C1 segment of cervical spinal cord (tissue), 14 donors: ENCODE measurements at regions not wholly inside any gene's neighbourhood (a gene's known extent, or its start where the extent isn't known, plus 50 kb on each side); places are given as distances from the start of the nearest gene placed in this dataset.
"Not testable (repeated sequence)": the region's sequence is repeated elsewhere in the genome, so short reads cannot be mapped to it uniquely, and the experiment has no call there.

Source experiments
- DNase-seq, 14 donors: peaks; one replicate each; lab custom pipeline; 2025; lab: John Stamatoyannopoulos, UW

DNA sequence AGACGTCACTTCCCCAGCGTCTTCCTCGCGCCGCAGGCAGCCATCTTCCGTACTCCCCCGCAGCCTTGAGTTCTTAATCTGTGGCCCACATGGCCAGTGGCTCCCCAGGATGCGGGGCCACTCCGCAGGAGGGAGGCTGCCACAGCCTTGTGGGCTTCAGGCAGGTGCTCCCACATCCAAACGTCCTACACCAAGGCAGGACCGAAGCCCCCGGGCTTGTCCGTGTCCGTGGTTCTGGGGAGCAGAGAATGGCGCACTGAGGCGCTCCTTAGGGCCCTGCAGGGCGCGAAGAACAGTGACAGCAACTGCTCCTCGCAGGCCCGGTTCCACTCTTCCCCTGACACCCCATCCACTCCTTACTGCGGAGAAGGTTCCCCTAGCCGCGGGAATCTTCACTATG, 755.8 kb downstream of the PRIM2 start:
- DNase-seq: no peak

DNA sequence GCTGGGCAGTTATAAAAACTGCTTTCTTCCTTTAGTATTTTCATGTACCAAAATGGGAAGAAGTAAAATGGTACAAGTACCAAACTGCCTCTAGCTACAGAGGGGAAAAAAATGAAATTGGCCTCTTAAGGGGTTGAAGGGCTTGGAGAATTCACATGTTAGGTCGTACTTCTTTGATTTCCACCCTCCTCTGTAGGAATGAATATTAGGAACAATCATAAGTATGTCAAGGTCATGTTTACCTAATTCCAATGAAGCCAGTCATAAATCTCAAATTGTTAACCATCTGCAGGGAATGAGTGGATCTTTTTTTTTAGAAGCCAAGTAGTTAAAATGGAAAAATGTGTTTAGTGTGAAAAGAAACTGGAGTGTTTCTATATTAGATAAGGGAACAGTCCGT, 772.6 kb downstream of the PRIM2 start:
- DNase-seq: not testable (repeated sequence)

DNA sequence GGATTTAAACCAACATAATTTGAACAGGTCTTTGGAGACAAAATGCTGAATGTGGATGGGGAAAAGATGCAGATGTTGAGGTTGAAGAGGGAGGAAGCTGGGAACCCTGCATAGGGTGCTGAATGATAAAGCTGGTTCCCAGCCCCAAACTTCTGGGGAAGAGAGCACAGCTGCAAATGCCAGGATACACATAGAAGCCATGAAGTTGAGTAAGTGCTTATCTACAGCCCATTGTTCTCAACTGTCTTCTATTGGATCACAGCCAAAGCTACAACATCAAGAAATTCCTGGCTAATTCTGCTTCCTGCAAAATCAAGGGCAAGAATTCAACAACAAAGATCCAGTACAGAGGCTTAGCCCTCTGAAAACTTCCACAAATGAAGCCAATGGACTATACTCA, 779.8 kb downstream of the PRIM2 start:
- not testable (repeated sequence) for DNase-seq

DNA sequence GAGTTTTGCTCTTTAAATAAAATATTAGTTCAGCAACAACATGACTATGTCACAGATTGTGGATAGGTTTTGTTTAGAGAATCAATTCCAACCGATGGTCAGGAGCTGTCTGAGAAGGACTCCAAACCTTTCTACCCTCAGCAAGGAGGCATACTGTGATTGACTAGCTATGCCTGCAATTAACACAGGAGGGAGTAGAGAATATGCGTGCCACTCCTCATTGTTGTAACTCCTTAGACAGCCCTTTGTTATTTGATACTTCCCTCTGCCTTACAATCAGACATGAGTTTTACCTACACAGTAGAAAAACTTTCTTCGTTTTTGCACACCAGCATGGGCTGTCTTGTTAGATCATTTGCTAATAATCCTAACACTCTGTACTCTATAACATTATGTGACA, 796.5 kb downstream of the PRIM2 start:
- no peak for DNase-seq

DNA sequence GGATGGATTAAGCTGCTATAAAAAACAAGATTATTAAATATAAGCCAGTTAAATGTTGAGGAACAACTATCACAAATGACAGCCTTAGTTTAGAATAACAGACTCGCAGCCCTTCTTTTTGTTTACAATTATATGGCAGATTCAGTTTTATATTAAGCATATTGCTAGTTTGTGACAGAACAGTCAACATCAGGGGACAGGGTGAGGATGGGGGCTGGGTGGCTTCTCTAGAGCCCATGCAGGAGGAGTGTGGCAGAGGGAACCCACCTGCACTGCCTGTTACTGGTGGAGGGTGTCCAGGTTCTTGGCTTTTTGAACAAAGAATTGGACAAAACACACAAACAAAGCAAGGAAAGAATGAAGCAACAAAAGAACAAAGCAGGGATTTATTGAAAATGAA, 799.7 kb downstream of the PRIM2 start:
- DNase-seq: not testable (repeated sequence)

DNA sequence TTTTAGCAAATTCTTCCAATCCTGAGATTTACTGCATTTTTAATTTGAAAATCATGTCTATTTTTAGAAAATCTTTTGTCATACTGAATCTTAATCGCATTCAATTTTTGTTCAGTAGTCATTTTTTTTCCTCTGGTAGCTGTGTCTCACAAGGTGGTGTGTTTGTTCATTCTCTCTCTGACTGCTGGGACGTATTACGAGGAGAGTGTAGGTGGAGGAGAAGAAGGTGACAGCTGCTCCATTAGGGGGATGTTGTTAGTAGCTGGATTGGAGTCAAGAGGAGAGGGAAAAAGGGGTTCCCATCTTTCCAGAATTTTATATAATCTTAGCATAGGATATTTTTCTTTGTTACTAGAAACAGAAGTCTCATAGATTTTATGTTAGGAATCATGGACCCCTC, 804.2 kb downstream of the PRIM2 start:
- DNase-seq: not testable (repeated sequence)

DNA sequence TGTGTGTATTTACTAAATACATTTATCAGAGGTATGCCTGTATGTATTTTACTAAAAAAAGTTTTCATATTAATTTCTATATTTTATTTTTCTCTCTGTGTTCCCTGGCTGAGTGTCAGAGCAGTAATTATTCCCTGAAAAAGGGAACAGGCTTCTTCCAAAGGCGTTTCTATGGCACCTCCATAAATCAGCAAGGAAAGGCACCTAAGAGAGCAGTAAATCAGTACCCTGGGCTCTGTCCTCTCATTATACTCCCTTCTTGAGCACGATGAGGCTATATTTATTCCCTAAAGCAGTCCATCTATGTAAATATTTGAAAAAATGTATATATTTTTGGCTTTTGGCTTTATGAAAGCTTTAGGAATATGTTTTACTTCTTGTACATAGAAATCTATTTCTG, 806.3 kb downstream of the PRIM2 start:
- DNase-seq: not testable (repeated sequence)

DNA sequence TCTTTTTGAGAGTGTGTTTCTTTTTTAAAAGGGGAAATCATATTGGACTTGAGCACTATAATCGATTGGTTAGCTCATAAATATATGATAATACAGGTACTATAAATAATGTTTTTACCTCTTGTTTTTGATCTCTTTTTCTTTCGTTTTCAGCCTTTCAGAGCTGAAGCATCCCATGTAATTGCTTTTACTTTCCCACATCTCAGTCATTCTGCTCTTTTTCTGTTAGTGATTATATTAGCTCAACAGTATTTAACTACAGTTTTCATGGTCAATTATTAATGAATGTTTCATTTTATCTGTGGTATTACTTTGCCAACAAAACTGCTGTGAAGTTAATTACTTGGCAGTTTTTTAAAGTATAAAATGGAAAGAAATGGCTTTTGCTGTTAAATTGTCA, 811.1 kb downstream of the PRIM2 start:
- DNase-seq: not testable (repeated sequence)

DNA sequence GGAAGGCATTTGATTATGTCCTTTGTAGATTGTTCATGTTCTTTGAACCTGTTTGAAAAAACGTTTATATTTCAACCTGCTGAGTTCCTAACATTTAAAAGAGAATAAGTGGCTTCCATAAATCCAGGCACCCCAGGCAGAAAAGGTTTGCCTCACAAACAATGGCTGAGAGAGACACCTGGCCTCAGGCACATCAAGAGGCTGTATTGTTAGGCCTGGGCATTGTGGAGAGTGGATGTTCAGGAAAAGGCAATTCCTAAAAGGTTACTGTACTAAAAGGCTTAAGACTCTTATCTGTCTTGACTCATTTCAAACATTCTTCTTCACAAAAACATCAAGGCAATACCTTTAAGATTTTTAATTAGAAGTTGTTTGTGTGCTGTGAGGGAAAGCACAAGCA, 811.7 kb downstream of the PRIM2 start:
- DNase-seq: not testable (repeated sequence)

DNA sequence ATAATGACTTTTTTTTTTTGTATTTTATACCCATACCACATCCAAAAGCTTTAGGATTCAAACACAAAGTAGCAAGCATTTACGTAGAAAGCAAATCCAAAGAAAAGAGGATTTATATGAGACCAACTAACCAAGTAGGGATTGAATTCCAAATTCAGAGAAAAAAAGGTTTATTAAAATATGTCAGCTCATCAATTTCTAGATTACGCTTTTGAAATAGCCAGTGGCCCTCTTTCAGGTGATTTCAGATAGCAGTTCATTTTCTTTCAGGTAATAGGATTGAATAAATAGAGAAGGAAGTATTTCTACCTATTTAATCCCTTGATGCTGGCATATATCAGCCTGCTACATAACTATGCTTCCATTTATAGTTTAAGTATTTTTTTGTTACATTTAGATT, 822.3 kb downstream of the PRIM2 start:
- DNase-seq: not testable (repeated sequence)

DNA sequence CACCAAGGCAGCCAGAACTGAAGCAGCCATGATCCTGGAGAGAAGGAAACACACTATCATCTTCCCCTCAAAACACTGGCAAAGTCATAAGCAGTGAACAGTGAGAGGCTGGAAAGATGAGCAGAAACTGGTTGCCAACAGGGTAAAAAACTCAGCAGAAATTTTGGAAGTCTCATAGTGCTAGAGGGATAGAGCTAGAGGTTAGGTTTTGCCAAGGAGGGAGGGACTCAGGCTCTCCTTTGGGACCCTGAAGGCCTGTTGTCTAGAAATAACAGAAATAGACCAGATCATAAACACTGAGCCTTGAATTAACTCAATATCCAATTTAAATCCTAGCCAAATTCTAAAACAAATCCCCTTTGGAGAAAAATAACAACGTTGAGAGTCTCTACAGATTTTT, 853.6 kb downstream of the PRIM2 start:
- not testable (repeated sequence) for DNase-seq

DNA sequence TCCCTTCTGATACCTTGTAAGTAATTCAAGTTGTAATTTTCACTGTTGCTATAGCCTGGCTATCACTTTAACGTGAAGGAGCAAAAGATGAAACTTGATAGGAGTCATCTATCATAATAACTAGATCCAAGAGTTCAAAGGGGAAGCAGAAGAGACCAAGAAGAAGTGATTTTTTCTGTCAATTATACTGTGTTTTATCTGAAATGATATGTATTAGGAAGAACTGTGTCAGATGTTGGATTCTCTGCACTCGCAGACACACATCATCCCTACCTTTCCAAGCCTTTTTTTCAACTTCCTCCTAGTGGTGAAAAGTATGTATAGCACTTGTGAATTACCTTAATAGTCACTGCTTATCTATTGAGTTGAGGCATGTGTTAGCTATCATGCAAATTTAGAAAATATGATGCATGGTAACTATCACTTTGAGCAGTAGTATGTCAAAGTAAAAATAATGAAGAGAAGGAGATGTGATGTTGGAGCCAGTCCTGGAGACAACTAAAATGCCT, 864.2 kb downstream of the PRIM2 start:
- not testable (repeated sequence) for DNase-seq

DNA sequence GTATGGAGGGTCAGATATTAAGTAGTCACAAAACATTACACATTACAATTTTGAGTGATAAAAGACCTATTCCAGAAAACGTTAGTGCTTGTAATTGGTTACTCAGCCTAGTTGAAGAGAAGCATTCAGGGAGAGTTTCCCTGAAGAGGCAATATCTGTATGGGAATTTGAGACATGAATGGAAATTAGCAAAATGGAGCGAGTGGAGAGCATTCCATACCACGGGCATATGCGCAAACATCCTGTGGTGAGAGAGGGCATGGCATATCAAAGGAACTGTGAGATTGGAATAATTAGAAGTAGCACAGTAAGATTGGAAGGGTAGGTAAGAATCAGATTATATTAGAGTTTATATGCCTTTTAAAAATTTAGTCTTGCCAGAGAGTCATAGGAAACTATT, 867.9 kb downstream of the PRIM2 start:
- not testable (repeated sequence) for DNase-seq

DNA sequence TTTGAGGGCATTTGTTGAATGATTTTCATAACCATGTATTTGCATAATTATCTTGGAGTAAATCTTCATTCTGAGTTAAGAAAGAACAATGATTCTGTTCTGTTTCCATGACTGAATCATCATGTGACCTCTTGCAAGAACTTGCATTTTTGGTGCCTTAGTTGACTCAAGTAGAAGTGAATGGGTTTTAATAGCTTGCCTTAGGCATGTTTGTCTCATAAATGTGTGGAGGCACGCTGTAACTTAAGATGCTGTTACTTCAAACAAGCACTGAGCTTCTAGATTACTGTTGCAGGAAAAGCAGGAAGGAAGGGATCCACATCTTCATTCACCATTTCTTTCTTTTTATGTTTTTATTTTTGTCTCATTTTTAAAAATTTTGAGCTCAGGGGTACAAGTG, 875.8 kb downstream of the PRIM2 start:
- DNase-seq: not testable (repeated sequence)

DNA sequence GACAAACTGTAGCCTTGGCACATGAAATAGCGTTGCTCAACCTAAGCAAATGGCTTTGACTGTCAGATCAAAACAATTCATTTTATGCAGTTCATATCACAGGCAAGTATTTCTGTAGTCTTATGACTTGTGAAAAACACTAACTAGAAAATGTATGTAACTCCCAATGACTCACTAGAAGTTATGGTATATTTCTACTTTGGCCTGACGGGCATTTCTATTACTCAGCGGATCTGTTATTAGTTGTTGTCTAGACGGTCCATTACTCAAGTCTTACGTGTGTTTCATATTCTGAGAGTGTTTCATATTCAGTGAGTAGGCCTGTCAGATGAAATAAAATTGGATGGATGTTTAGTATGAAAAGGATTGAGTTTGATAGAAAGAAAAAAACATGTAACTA, 880.9 kb downstream of the PRIM2 start:
- DNase-seq: no peak

DNA sequence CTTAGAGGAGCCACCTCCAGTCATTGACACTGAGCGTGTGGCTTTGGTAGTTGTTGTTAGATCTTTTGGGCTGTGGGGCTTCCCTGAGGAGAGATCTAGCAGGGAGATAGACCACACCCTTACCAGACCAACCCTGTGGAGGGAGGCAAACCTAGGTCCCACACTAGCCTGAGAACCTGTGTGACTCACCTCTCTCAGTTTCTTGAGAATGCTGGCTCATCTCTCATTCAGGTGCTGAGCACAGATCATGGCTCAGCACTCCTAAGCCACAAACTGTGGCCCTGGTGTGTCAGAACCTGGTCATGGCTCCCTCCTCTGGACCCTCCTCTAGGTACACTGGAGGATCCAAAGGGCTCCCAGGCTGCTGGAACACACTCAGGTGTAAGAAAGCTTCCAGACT, 919.7 kb downstream of the PRIM2 start:
- not testable (repeated sequence) for DNase-seq

DNA sequence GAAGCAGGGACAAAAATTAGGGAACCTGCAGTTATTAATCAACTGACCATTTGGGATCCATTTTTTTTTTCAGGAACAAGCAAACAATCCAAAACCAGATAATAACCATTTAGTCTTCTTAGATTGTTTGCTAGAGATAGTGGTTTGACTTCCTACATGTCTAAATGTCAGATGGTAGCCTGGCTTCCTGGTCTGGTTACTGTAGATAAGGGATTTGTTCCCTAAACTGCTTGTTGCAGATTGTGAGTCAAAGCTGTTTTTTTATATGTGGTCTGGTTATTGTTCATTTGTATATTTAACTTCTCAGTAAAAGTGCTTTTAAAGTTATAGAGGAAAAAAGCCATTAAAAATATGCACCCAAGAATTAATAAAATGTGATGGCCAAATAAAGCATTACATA, 921.0 kb downstream of the PRIM2 start:
- DNase-seq: not testable (repeated sequence)

DNA sequence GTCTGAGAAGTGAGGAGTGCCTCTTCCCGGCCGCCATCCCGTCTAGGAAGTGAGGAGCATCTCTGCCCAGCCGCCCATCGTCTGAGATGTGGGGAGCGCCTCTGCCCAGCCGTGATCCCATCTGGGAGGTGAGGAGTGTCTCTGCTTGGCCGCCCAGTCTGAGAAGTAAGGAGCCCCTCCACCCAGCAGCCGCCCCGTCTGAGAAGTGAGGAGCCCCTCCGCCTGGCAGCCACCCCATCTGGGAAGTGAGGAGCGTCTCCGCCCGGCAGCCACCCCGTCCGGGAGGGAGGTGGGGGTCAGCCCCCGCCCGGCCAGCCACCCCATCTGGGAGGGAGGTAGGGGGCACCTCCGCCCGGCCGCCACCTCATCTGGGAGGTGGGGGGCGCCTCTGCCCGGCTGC, 940.2 kb downstream of the PRIM2 start:
- DNase-seq: not testable (repeated sequence)

DNA sequence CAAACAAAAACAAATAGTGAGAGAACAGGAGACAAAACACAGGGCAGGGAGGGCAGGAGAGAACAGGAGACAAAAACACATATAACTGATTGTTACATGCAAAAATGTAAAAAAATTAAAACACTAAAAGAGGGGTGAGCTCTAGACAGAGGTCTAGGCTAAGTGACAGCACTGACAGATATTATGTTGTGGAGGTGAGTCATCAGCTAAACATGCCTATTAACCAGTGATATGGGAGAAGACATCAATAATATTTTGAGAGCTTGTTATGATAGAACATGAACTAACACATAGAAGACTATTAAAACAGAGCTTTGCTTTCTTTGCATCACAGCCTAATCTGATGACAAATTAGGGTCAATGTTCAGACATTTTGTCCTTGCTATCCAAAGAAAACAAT, 972.7 kb downstream of the PRIM2 start:
- DNase-seq: no peak

DNA sequence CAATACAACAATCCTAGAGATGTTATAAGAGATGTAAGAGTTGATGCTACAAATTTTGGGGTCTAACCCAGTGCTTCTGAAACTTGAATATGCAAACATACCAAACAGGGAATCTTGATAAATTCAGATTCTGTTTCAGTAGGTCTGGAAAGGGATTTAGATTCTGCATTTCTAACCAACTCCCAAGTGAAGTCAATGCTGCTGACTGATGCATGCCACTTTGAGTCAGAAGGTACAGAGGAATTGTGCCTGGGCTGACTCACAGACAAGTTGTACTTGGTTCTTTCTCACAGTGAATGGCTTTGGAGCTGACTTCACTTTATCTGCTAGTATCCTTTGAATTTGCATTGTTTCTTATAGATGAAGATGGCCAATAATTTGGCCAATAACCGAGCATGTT, 973.9 kb downstream of the PRIM2 start:
- DNase-seq: not testable (repeated sequence)

DNA sequence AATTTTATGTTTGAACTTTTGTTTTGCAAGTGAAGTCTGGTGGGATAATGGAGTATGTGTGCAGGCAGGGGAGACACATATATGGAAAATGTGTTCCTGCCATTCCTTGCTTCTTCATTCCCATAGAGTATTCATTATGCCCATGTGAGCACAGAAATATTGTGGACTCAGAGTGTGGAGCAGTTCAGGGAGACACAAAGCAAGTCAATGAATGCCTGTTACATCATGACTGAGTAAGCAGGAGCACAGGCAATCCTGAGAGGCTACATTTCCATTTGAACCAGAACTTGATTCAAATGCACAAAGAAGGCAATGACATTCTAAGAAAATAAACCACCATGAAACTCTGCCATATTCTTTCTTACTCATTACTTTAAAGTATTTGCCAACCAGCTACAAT, 990.5 kb downstream of the PRIM2 start:
- not testable (repeated sequence) for DNase-seq

DNA sequence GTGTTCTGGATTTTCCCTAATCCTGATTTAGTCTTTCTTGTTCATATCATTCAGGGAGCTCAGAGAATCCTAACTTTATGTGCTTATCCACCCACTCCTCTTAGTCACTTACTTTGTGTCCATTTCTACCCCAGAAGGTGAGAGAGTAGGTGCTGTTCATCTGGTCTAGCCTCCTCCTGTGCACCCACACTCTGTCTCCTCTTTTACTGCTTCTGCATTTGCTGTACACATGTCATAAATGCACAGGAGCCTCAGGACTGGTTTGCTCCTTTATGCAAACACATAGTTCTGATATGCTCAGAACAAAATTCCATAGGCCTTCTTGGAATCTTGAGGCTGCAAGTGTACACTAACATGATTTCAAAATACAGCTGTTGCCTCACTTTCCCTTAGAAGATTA, 1014.7 kb downstream of the PRIM2 start:
- DNase-seq: not testable (repeated sequence)

DNA sequence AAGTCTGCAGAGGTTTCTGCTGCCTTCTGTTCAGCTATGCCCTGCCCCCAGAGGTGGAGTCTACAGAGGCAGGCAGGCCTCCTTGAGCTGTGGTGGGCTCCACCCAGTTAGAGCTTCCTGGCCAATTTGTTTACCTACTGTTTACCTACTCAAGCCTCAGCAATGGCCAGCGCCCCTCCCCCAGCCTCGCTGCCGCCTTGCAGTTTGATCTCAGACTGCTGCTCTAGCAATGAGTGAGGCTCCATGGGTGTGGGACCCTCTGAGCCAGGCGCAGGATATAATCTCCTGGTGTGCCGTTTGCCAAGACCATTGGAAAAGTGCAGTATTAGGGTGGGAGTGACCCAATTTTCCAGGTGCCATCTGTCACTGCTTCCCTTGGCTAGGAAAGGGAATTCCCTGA, 1024.9 kb downstream of the PRIM2 start:
- DNase-seq: not testable (repeated sequence)

DNA sequence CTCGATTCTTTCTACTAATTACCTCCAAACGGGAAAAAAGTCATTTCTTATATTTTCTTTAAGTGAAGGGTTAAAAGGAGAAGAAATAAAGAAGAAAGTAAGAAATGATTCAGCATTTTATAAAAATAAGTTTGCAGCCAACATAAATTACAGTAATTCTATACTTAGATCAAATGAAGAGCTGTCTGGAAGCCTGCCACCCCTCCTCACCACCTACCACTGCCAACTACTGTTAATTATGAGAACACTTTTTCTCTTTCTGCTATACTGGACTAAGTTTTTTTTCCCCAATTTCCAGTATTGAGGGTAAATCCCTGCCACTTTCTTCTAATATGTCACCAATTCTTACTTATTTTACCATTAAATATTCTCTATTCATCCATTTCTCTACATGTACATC, 1030.1 kb downstream of the PRIM2 start:
- not testable (repeated sequence) for DNase-seq
